Tibial artery (tissue), 4 donors: ENCODE measurements at regions not wholly inside any gene's neighbourhood (a gene's known extent, or its start where the extent isn't known, plus 50 kb on each side); places are given as distances from the start of the nearest gene placed in this dataset.

ENCODE experiments used
- DNase-seq, 2 donors: peaks; one replicate each; pipeline ENCODE4 v3.0.0-alpha.2; 2019
- H3K27ac ChIP-seq, 2 donors: fragments of 200-600 bp; sonication (generic) in 1 of 2; 1 replicate in 1 of 2; 2 replicates in 1 of 2; pipeline ENCODE4 v1.5.1; 2018 to 2019; ENCODE audit warnings: mild to moderate bottlenecking in 1 of 2
- H3K27me3 ChIP-seq, 2 donors: fragments of 200-600 bp; sonication (generic) in 1 of 2; one replicate each; pipeline versions ENCODE4 v1.5.1 to v1.6.0; 2016 to 2019
- H3K36me3 ChIP-seq, 3 donors: fragments of 200-600 bp; sonication (generic) in 2 of 3; one replicate each; pipeline ENCODE4 v1.5.1; 2016 to 2019; ENCODE audit warnings: mild to moderate bottlenecking in 2 of 3
- H3K4me1 ChIP-seq, 4 donors: fragments of 200-600 bp; sonication (generic) in 2 of 4; 1 replicate in 3 of 4; 2 replicates in 1 of 4; pipeline ENCODE4 v1.5.1; 2016 to 2019
- H3K4me3 ChIP-seq, 2 donors: fragments of 200-600 bp; sonication (generic) in 1 of 2; 1 replicate in 1 of 2; 2 replicates in 1 of 2; pipeline ENCODE4 v1.5.1; 2018 to 2019; ENCODE audit warnings: mild to moderate bottlenecking in 2 of 2
- H3K9me3 ChIP-seq, 3 donors: fragments of 200-600 bp; sonication (generic) in 1 of 3; one replicate each; pipeline ENCODE4 v1.5.1; 2016 to 2019
- CTCF ChIP-seq, 2 experiments: fragments of 200-600 bp in 1 of 2; fragments of 450-650 bp in 1 of 2; IDR thresholded peaks; one replicate each; pipeline ENCODE4 v1.5.1; 2017 to 2019; ENCODE audit warnings: antibody characterized with exemption in 2 of 2, mild to moderate bottlenecking in 1 of 2, moderate library complexity in 1 of 2
- intact Hi-C: fragments of 100-400 bp; cut with DNase I; formaldehyde crosslinking; loops from one replicate; pipeline ENCODE4 v1.15.0; 2023; ENCODE audit warnings: low total_unique reads

- no peak for TF ChIP-seq CTCF (IDR thresholded peaks at IDR 0.05)
- no peaks in the 10 kb centered on the region for H3K36me3 ChIP-seq
- H3K27ac ChIP-seq, result no peak overlapping the region
- intact Hi-C loops, result no loop called here
- H3K4me3 ChIP-seq, result no peak overlapping the region
- H3K9me3 ChIP-seq, result no peaks in the 10 kb centered on the region
- DNase-seq, result no peak
- H3K27me3 ChIP-seq, result no peaks in the 10 kb centered on the region
- no peaks in the 10 kb centered on the region for H3K4me1 ChIP-seq
Measured at GRCh38 chr14:26702721-26703230, 104.9 kb upstream of the NOVA1 start.

- no peak overlapping the region for H3K4me3 ChIP-seq
- H3K27ac ChIP-seq, result no peak overlapping the region
- no peaks in the 10 kb centered on the region for H3K27me3 ChIP-seq
- TF ChIP-seq CTCF (IDR thresholded peaks at IDR 0.05), result no peak
- no peaks in the 10 kb centered on the region for H3K36me3 ChIP-seq
- intact Hi-C loops, result no loop called here
- H3K4me1 ChIP-seq, result no peaks in the 10 kb centered on the region
- no peak for DNase-seq
- H3K9me3 ChIP-seq, result no peaks in the 10 kb centered on the region
Measured at GRCh38 chr14:26703686-26704366, 106.0 kb upstream of the NOVA1 start.

- H3K36me3 ChIP-seq, result no peaks in the 10 kb centered on the region
- H3K27ac ChIP-seq, result no peak overlapping the region
- no peaks in the 10 kb centered on the region for H3K9me3 ChIP-seq
- DNase-seq, result no peak
- H3K27me3 ChIP-seq, result no peaks in the 10 kb centered on the region
- H3K4me3 ChIP-seq, result no peak overlapping the region
- TF ChIP-seq CTCF (IDR thresholded peaks at IDR 0.05), result no peak
- H3K4me1 ChIP-seq, result no peaks in the 10 kb centered on the region
- intact Hi-C loops, result no loop called here
Measured at GRCh38 chr14:26707234-26707633, 109.4 kb upstream of the NOVA1 start.

GRCh38 chr14:26709019-26709418, 111.2 kb upstream of the NOVA1 start:
- no peak overlapping the region for H3K27ac ChIP-seq
- H3K4me1 ChIP-seq, result no peaks in the 10 kb centered on the region
- intact Hi-C loops, result no loop called here
- no peaks in the 10 kb centered on the region for H3K36me3 ChIP-seq
- H3K27me3 ChIP-seq, result no peaks in the 10 kb centered on the region
- no peak overlapping the region for H3K4me3 ChIP-seq
- TF ChIP-seq CTCF (IDR thresholded peaks at IDR 0.05), result no peak
- H3K9me3 ChIP-seq, result no peaks in the 10 kb centered on the region
- no peak for DNase-seq

- no peak for TF ChIP-seq CTCF (IDR thresholded peaks at IDR 0.05)
- Histone ChIP-seq H3K4me3 (no peak overlapping the region), H3K27ac (no peak overlapping the region), H3K4me1 (no peaks in the 10 kb centered on the region), H3K9me3 (no peaks in the 10 kb centered on the region), H3K36me3 (no peaks in the 10 kb centered on the region), H3K27me3 (no peaks in the 10 kb centered on the region)
- intact Hi-C loops, result no loop called here
- DNase-seq, result no peak
Measured at GRCh38 chr14:26719514-26719913, 121.7 kb upstream of the NOVA1 start.
